Thyroid gland (tissue), 4 donors: ENCODE measurements at regions not wholly inside any gene's neighbourhood (a gene's known extent, or its start where the extent isn't known, plus 50 kb on each side); places are given as distances from the start of the nearest gene placed in this dataset.

Experiments used
- DNase-seq, 2 donors: peaks; one replicate each; pipeline ENCODE4 v3.0.0-alpha.2; 2019
- H3K27ac ChIP-seq, 3 donors: fragments of 200-600 bp; sonication (generic); 1 replicate in 2 of 3; 2 replicates in 1 of 3; pipeline ENCODE4 v1.5.1; 2016 to 2019; ENCODE audit warnings: mild to moderate bottlenecking in 1 of 3, moderate library complexity in 1 of 3
- H3K27me3 ChIP-seq: fragments of 200-600 bp; sonication (generic); one replicate; pipeline ENCODE4 v1.5.1; 2019
- H3K36me3 ChIP-seq, 2 donors: fragments of 200-600 bp; sonication (generic); one replicate each; pipeline ENCODE4 v1.5.1; 2016 to 2019
- H3K4me1 ChIP-seq, 2 donors: fragments of 200-600 bp; sonication (generic); one replicate each; pipeline ENCODE4 v1.5.1; 2017 to 2019
- H3K4me3 ChIP-seq, 3 donors: fragments of 200-600 bp; sonication (generic); replicated peaks in 1 of 3; 1 replicate in 2 of 3; 2 replicates in 1 of 3; pipeline ENCODE4 v1.5.1; 2016; ENCODE audit warnings: mild to moderate bottlenecking in 1 of 3
- H3K9me3 ChIP-seq: fragments of 200-600 bp; sonication (generic); one replicate; pipeline ENCODE4 v1.5.1; 2017
- POLR2A ChIP-seq, 2 donors: fragments of 450-650 bp; IDR thresholded peaks; one replicate each; pipeline ENCODE4 v1.6.1; 2017; ENCODE audit warnings: antibody characterized with exemption in 2 of 2, mild to moderate bottlenecking in 2 of 2, moderate library complexity in 1 of 2
- WGBS, 2 donors: methylation state at CpG; one replicate each; pipeline ENCODE4 v1.1.5; 2017; 5-methylcytosine and 5-hydroxymethylcytosine counted together
- intact Hi-C: fragments of 100-400 bp; cut with DNase I; formaldehyde crosslinking; loops from one replicate; pipeline ENCODE4 v1.15.1; 2023
- TF ChIP-seq, protein P1 (sequence below), 6 experiments: fragments of 200-600 bp in 3 of 6; fragments of 450-650 bp in 3 of 6; sonication (generic) in 3 of 6; IDR thresholded peaks; one replicate each; pipeline ENCODE4 v1.5.1; 2016 to 2019; ENCODE audit warnings: antibody characterized with exemption in 6 of 6, mild to moderate bottlenecking in 2 of 6, inconsistent platforms in 1 of 6, moderate library complexity in 1 of 6

- Histone ChIP-seq H3K4me1 (no peaks in the 10 kb centered on the region), H3K4me3 (no peak overlapping the region), H3K27ac (no peak overlapping the region), H3K27me3 (no peaks in the 10 kb centered on the region), H3K9me3 (no peaks in the 10 kb centered on the region), H3K36me3 (no peaks in the 10 kb centered on the region)
- 83 to 88% methylated on average over 5 of the region's 5 CpGs for WGBS, 2 donors
- no peak for DNase-seq
- no peak for TF ChIP-seq POLR2A (IDR thresholded peaks at IDR 0.05)
- TF ChIP-seq, protein P1, sequence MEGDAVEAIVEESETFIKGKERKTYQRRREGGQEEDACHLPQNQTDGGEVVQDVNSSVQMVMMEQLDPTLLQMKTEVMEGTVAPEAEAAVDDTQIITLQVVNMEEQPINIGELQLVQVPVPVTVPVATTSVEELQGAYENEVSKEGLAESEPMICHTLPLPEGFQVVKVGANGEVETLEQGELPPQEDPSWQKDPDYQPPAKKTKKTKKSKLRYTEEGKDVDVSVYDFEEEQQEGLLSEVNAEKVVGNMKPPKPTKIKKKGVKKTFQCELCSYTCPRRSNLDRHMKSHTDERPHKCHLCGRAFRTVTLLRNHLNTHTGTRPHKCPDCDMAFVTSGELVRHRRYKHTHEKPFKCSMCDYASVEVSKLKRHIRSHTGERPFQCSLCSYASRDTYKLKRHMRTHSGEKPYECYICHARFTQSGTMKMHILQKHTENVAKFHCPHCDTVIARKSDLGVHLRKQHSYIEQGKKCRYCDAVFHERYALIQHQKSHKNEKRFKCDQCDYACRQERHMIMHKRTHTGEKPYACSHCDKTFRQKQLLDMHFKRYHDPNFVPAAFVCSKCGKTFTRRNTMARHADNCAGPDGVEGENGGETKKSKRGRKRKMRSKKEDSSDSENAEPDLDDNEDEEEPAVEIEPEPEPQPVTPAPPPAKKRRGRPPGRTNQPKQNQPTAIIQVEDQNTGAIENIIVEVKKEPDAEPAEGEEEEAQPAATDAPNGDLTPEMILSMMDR (IDR thresholded peaks at IDR 0.05), result no peak
- intact Hi-C loops, result no loop called here
These were observed 419.5 kb upstream of the CDH10 start for GRCh38 chr5:25064306-25064705.

GRCh38 chr5:25060575-25060974 is 415.8 kb upstream of the CDH10 start:
- Histone ChIP-seq H3K27me3 (no peaks in the 10 kb centered on the region), H3K4me1 (no peaks in the 10 kb centered on the region), H3K9me3 (no peaks in the 10 kb centered on the region), H3K4me3 (no peak overlapping the region), H3K36me3 (no peaks in the 10 kb centered on the region), H3K27ac (no peak overlapping the region)
- WGBS, 2 donors, result 88 to 89% methylated on average over 2 of the region's 2 CpGs
- TF ChIP-seq, protein P1 (IDR thresholded peaks at IDR 0.05), result no peak
- TF ChIP-seq POLR2A (IDR thresholded peaks at IDR 0.05), result no peak
- DNase-seq, result no peak
- intact Hi-C loops, result no loop called here

- intact Hi-C loops, result no loop called here
- TF ChIP-seq, protein P1 (IDR thresholded peaks at IDR 0.05), result no peak
- TF ChIP-seq POLR2A (IDR thresholded peaks at IDR 0.05), result no peak
- H3K36me3 ChIP-seq, result no peaks in the 10 kb centered on the region
These were observed 412.1 kb upstream of the CDH10 start for GRCh38 chr5:25056836-25057235.

GRCh38 chr5:25033658-25034057 is 388.9 kb upstream of the CDH10 start:
- 79 to 80% methylated on average over 3 of the region's 3 CpGs for WGBS, 2 donors
- no peak overlapping the region for H3K4me3 ChIP-seq
- DNase-seq, result no peak
- no peaks in the 10 kb centered on the region for H3K4me1 ChIP-seq
- H3K36me3 ChIP-seq, result no peaks in the 10 kb centered on the region
- no peaks in the 10 kb centered on the region for H3K9me3 ChIP-seq
- TF ChIP-seq, protein P1 (IDR thresholded peaks at IDR 0.05), result no peak
- TF ChIP-seq POLR2A (IDR thresholded peaks at IDR 0.05), result no peak
- intact Hi-C loops, result no loop called here
- H3K27ac ChIP-seq, result no peak overlapping the region
- H3K27me3 ChIP-seq, result no peaks in the 10 kb centered on the region

More at GRCh38 chr5:25056836-25057235, 412.1 kb upstream of the CDH10 start:
- Histone ChIP-seq H3K27ac (no peak overlapping the region), H3K4me1 (no peaks in the 10 kb centered on the region), H3K4me3 (no peak overlapping the region), H3K9me3 (no peaks in the 10 kb centered on the region), H3K27me3 (no peaks in the 10 kb centered on the region)
- DNase-seq, result no peak

GRCh38 chr5:25029004-25029403 is 384.2 kb upstream of the CDH10 start:
- H3K4me1 ChIP-seq, result no peaks in the 10 kb centered on the region
- intact Hi-C loops, result no loop called here
- no peak for DNase-seq
- no peaks in the 10 kb centered on the region for H3K27me3 ChIP-seq
- no peaks in the 10 kb centered on the region for H3K36me3 ChIP-seq
- no peak overlapping the region for H3K4me3 ChIP-seq
- TF ChIP-seq, protein P1 (IDR thresholded peaks at IDR 0.05), result no peak
- TF ChIP-seq POLR2A (IDR thresholded peaks at IDR 0.05), result no peak
- no peak overlapping the region for H3K27ac ChIP-seq
- no peaks in the 10 kb centered on the region for H3K9me3 ChIP-seq
